ENCODE measurements at regions not wholly inside any gene's neighbourhood (a gene's known extent, or its start where the extent isn't known, plus 50 kb on each side); places are given as distances from the start of the nearest gene placed in this dataset.

GRCh38 chr10:113441686-113442270 is 111.1 kb upstream of the HABP2 start:
- H3K4me1 ChIP-seq (ENCODE audit: low read length) = no peaks in the 10 kb centered on the region
- no peaks in the 10 kb centered on the region for H3F3A ChIP-seq (ENCODE audit: insufficient read depth, low read length)
- H3K9ac ChIP-seq (ENCODE audit: low read length) = no peak overlapping the region
- H3K9me2 ChIP-seq (replicated peaks; ENCODE audit: insufficient read depth, low read length) = no peaks in the 10 kb centered on the region
- H3K27ac ChIP-seq (ENCODE audit: low read length) = no peak overlapping the region
- no peak overlapping the region for H2AFZ ChIP-seq (ENCODE audit: low read length)
- no peaks in the 10 kb centered on the region for H3K9me3 ChIP-seq (replicated peaks; ENCODE audit: insufficient read depth, low read length)
- H3K36me3 ChIP-seq (replicated peaks; ENCODE audit: insufficient read depth, low read length) = no peaks in the 10 kb centered on the region
- no peaks in the 10 kb centered on the region for H4K20me1 ChIP-seq (ENCODE audit: insufficient read depth, low read length)
- DNase-seq = no peak
- TF ChIP-seq, protein P1, sequence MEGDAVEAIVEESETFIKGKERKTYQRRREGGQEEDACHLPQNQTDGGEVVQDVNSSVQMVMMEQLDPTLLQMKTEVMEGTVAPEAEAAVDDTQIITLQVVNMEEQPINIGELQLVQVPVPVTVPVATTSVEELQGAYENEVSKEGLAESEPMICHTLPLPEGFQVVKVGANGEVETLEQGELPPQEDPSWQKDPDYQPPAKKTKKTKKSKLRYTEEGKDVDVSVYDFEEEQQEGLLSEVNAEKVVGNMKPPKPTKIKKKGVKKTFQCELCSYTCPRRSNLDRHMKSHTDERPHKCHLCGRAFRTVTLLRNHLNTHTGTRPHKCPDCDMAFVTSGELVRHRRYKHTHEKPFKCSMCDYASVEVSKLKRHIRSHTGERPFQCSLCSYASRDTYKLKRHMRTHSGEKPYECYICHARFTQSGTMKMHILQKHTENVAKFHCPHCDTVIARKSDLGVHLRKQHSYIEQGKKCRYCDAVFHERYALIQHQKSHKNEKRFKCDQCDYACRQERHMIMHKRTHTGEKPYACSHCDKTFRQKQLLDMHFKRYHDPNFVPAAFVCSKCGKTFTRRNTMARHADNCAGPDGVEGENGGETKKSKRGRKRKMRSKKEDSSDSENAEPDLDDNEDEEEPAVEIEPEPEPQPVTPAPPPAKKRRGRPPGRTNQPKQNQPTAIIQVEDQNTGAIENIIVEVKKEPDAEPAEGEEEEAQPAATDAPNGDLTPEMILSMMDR (IDR thresholded peaks at IDR 0.05; ENCODE audit: low read length) = no peak
- no peak for TF ChIP-seq EZH2 (optimal IDR thresholded peaks at IDR 0.05; ENCODE audit: low read depth, low read length)
- no peak for TF ChIP-seq EZH2phosphoT487 (IDR thresholded peaks at IDR 0.05; ENCODE audit: low read length)
- no peak overlapping the region for H3K4me3 ChIP-seq (ENCODE audit: low read length)
- no peaks in the 10 kb centered on the region for H3K79me2 ChIP-seq (ENCODE audit: low read length)
- H3K27me3 ChIP-seq (replicated peaks; ENCODE audit: insufficient read depth, low read length) = no peaks in the 10 kb centered on the region
- H3K4me2 ChIP-seq (ENCODE audit: low read depth, low read length) = no peak overlapping the region

DNA sequence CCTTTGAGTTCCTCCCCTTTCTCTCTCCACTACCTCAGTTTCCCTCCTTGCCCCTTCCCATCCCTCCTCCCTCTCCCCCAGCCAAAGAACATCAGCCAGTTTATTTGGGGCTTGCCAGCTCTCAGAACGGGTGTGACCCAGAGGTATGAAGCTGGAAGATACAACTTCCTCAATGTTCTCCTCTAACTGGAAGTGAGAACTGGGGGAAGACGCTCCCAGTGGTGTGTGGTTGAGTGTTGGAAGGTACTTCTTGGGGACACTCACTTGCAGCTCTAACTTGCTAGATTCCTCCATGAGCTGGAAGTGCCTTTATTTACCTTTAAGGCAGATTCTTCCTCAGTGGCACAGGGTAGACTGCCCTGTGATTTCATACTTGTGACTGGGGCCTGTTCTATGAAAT is 110.5 kb upstream of the HABP2 start:
- no peaks in the 10 kb centered on the region for H3K27me3 ChIP-seq (replicated peaks; ENCODE audit: insufficient read depth, low read length)
- H3K9me3 ChIP-seq (replicated peaks; ENCODE audit: insufficient read depth, low read length) = no peaks in the 10 kb centered on the region
- no peaks in the 10 kb centered on the region for H3F3A ChIP-seq (ENCODE audit: insufficient read depth, low read length)
- no peaks in the 10 kb centered on the region for H3K36me3 ChIP-seq (replicated peaks; ENCODE audit: insufficient read depth, low read length)
- TF ChIP-seq EZH2 (optimal IDR thresholded peaks at IDR 0.05; ENCODE audit: low read depth, low read length) (no peak), EZH2phosphoT487 (IDR thresholded peaks at IDR 0.05; ENCODE audit: low read length) (no peak)
- TF ChIP-seq, protein P1 (IDR thresholded peaks at IDR 0.05; ENCODE audit: low read length) = no peak
- DNase-seq = no peak
- H4K20me1 ChIP-seq (ENCODE audit: insufficient read depth, low read length) = no peaks in the 10 kb centered on the region
- H3K79me2 ChIP-seq (ENCODE audit: low read length) = no peaks in the 10 kb centered on the region
- H3K27ac ChIP-seq (ENCODE audit: low read length) = no peak overlapping the region
- no peak overlapping the region for H3K4me2 ChIP-seq (ENCODE audit: low read depth, low read length)
- H3K9me2 ChIP-seq (replicated peaks; ENCODE audit: insufficient read depth, low read length) = no peaks in the 10 kb centered on the region
- H3K9ac ChIP-seq (ENCODE audit: low read length) = no peak overlapping the region
- H2AFZ ChIP-seq (ENCODE audit: low read length) = no peak overlapping the region
- no peak overlapping the region for H3K4me3 ChIP-seq (ENCODE audit: low read length)
- no peaks in the 10 kb centered on the region for H3K4me1 ChIP-seq (ENCODE audit: low read length)

GRCh38 chr10:113443141-113443925 is 109.5 kb upstream of the HABP2 start:
- no peaks in the 10 kb centered on the region for H3K27me3 ChIP-seq (replicated peaks; ENCODE audit: insufficient read depth, low read length)
- H3F3A ChIP-seq (ENCODE audit: insufficient read depth, low read length) = no peaks in the 10 kb centered on the region
- no peaks in the 10 kb centered on the region for H3K36me3 ChIP-seq (replicated peaks; ENCODE audit: insufficient read depth, low read length)
- no peak overlapping the region for H3K9ac ChIP-seq (ENCODE audit: low read length)
- no peak overlapping the region for H2AFZ ChIP-seq (ENCODE audit: low read length)
- DNase-seq = no peak
- H4K20me1 ChIP-seq (ENCODE audit: insufficient read depth, low read length) = no peaks in the 10 kb centered on the region
- no peaks in the 10 kb centered on the region for H3K4me1 ChIP-seq (ENCODE audit: low read length)
- H3K4me3 ChIP-seq (ENCODE audit: low read length) = no peak overlapping the region
- no peak overlapping the region for H3K4me2 ChIP-seq (ENCODE audit: low read depth, low read length)
- no peak overlapping the region for H3K27ac ChIP-seq (ENCODE audit: low read length)
- no peaks in the 10 kb centered on the region for H3K9me2 ChIP-seq (replicated peaks; ENCODE audit: insufficient read depth, low read length)
- H3K9me3 ChIP-seq (replicated peaks; ENCODE audit: insufficient read depth, low read length) = no peaks in the 10 kb centered on the region
- TF ChIP-seq EZH2phosphoT487 (IDR thresholded peaks at IDR 0.05; ENCODE audit: low read length) = no peak
- TF ChIP-seq, protein P1 (IDR thresholded peaks at IDR 0.05; ENCODE audit: low read length) = no peak
- H3K79me2 ChIP-seq (ENCODE audit: low read length) = no peaks in the 10 kb centered on the region

All from MM.1S (cell line).